ENCODE measurements at regions not wholly inside any gene's neighbourhood (a gene's known extent, or its start where the extent isn't known, plus 50 kb on each side); places are given as distances from the start of the nearest gene placed in this dataset.
"Not testable (repeated sequence)": the region's sequence is repeated elsewhere in the genome, so short reads cannot be mapped to it uniquely, and the experiment has no call there.

GRCh38 chr11:92168936-92169335 lies 55.7 kb upstream of the FAT3 start:
- DNase-seq (ENCODE audit: low spot score) = no peak

GRCh38 chr11:92167571-92167970 lies 57.0 kb upstream of the FAT3 start:
- DNase-seq (ENCODE audit: low spot score) = no peak

- DNase-seq (ENCODE audit: low spot score) = no peak
Measured at GRCh38 chr11:92166335-92166734, 58.3 kb upstream of the FAT3 start.

- DNase-seq (ENCODE audit: low spot score) = no peak
Measured at GRCh38 chr11:92163879-92164278, 60.7 kb upstream of the FAT3 start.

- no peak for DNase-seq (ENCODE audit: low spot score)
Measured at GRCh38 chr11:92162776-92163175, 61.8 kb upstream of the FAT3 start.

GRCh38 chr11:92159931-92160330 lies 64.7 kb upstream of the FAT3 start:
- no peak for DNase-seq (ENCODE audit: low spot score)

- not testable (repeated sequence) for DNase-seq (ENCODE audit: low spot score)
Measured at GRCh38 chr11:92157390-92157789, 67.2 kb upstream of the FAT3 start.

- DNase-seq (ENCODE audit: low spot score) = no peak
Measured at GRCh38 chr11:92154611-92155010, 70.0 kb upstream of the FAT3 start.

- no peak for DNase-seq (ENCODE audit: low spot score)
Measured at GRCh38 chr11:92154110-92154509, 70.5 kb upstream of the FAT3 start.

- DNase-seq (ENCODE audit: low spot score) = no peak
Measured at GRCh38 chr11:92153542-92153941, 71.1 kb upstream of the FAT3 start.

GRCh38 chr11:92152245-92152644 lies 72.4 kb upstream of the FAT3 start:
- no peak for DNase-seq (ENCODE audit: low spot score)

GRCh38 chr11:92149996-92150395 lies 74.6 kb upstream of the FAT3 start:
- no peak for DNase-seq (ENCODE audit: low spot score)

GRCh38 chr11:92141725-92142124 lies 82.9 kb upstream of the FAT3 start:
- DNase-seq (ENCODE audit: low spot score) = no peak

- no peak for DNase-seq (ENCODE audit: low spot score)
Measured at GRCh38 chr11:92141159-92141558, 83.5 kb upstream of the FAT3 start.

GRCh38 chr11:92140021-92140420 lies 84.6 kb upstream of the FAT3 start:
- no peak for DNase-seq (ENCODE audit: low spot score)

- DNase-seq (ENCODE audit: low spot score) = no peak
Measured at GRCh38 chr11:92138296-92138695, 86.3 kb upstream of the FAT3 start.

- no peak for DNase-seq (ENCODE audit: low spot score)
Measured at GRCh38 chr11:92137747-92138146, 86.9 kb upstream of the FAT3 start.

GRCh38 chr11:92136797-92137196 lies 87.8 kb upstream of the FAT3 start:
- DNase-seq (ENCODE audit: low spot score) = no peak

GRCh38 chr11:92131289-92131865 lies 93.2 kb upstream of the FAT3 start:
- DNase-seq (ENCODE audit: low spot score) = peak; percentile 31

- DNase-seq (ENCODE audit: low spot score) = peak; percentile 44
Measured at GRCh38 chr11:92130421-92130831, 94.2 kb upstream of the FAT3 start.

- no peak for DNase-seq (ENCODE audit: low spot score)
Measured at GRCh38 chr11:92129811-92130210, 94.8 kb upstream of the FAT3 start.

- DNase-seq (ENCODE audit: low spot score) = no peak
Measured at GRCh38 chr11:92128026-92128425, 96.6 kb upstream of the FAT3 start.

- DNase-seq (ENCODE audit: low spot score) = no peak
Measured at GRCh38 chr11:92125321-92125720, 99.3 kb upstream of the FAT3 start.

- peak; percentile 3 for DNase-seq (ENCODE audit: low spot score)
Measured at GRCh38 chr11:92123540-92123939, 101.1 kb upstream of the FAT3 start.

GRCh38 chr11:92122561-92122960 lies 102.1 kb upstream of the FAT3 start:
- DNase-seq (ENCODE audit: low spot score) = no peak
